NCI-H526 (cell line): ENCODE measurements at regions not wholly inside any gene's neighbourhood (a gene's known extent, or its start where the extent isn't known, plus 50 kb on each side); places are given as distances from the start of the nearest gene placed in this dataset.
A peak's percentile ranks its signal among the peaks of the same experiment; 100 is the strongest.
"Not testable (repeated sequence)": the region's sequence is repeated elsewhere in the genome, so short reads cannot be mapped to it uniquely, and the experiment has no call there.

Source experiments
- DNase-seq, 2 experiments: peaks; one replicate each; lab custom pipeline; 2025; lab: John Stamatoyannopoulos, UW

DNA sequence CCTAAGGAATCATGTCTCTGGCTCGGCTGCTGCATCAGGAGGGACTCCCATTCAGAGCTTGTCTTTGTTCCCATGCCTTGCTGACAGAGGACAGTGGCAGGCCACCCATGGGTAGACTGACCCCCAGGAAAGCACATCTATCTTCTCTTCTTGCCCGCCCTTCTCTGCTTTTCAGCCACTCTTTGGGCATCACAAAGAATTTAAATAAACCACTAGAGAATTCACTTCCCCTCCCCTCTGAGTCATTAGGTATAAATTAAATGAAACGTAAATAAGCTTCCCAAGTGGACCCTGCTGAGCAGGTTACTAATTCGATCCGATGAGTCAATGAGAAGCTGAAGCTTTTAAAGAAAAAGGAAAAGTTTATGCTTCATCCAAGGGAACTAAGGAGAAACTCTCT is 97.0 kb downstream of the DRD1 start:
- DNase-seq, result no peak

DNA sequence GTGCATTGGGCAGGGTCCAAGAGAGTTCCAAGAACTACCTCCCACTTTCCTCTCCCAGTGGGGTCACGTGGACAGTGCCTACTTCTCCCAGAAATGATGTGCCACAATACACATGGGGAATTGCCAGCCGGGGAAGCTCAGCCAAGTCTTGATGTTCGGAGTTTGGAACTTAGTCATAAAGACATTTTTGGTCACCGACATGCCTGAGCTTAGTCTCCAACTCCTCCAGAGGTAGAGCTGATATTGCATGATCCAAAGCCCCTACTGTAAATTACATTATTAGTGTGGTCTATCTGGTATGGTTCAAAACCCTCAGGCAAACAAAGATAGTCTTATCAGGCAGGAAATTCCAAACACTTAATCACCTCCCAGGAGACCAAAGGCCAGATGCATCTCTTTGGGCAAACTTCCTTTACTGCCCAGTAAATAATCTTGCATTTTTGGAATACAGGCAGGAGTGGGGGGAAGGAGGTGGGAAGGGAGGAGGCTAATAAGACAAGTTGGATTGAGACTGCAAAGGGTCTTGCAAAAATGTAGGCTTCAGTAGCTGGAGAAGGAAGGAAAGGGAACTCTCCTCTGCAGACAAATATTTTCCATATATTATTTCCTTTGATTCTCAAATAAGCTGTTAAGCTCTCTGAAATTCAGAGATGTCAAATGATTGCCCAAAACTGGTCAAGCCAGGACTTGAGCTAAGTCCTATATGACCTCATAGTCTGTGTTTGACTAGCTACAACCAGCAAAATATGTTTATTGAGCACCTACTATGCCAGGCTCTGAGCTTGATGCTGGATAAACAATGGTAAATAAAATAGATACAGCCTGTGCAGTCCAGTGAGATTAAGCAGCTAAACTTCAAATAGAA is 99.4 kb downstream of the DRD1 start:
- no peak for DNase-seq

DNA sequence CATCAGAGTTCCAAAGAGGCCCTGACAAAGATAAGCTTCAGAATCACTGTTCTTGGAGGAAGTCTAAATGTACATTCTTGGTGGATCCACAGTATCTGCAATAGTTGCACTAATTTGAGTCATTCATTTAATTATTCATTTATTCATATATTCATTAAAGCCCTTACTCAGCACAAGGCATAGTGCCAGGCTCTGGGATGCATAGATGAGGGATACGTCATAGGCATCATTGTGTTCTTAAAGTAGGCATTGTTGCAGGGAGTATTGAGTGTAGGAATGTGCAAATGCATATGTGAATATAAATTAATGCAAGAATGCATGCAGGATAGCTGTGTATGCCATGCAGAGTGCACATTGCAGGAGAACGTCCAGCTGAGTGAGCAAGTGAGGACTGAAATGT is 100.7 kb downstream of the DRD1 start:
- no peak for DNase-seq

DNA sequence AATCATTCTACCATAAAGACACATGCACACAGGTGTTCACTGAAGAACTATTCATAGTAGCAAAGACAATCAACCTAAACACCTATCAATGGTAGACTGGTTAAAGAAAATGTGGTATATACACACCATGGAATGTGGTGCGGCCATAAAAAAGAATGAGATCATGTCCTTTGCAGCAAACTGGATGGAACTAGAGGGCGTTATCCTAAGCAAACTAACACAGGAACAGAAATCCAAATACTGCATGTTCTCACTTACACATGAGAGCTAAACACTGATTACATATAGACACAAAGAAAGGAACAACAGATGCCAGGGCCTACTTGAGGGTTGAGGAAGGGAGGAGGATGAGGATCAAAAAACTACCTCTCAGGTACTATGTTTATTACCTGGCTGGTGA is 103.8 kb downstream of the DRD1 start:
- no peak for DNase-seq

DNA sequence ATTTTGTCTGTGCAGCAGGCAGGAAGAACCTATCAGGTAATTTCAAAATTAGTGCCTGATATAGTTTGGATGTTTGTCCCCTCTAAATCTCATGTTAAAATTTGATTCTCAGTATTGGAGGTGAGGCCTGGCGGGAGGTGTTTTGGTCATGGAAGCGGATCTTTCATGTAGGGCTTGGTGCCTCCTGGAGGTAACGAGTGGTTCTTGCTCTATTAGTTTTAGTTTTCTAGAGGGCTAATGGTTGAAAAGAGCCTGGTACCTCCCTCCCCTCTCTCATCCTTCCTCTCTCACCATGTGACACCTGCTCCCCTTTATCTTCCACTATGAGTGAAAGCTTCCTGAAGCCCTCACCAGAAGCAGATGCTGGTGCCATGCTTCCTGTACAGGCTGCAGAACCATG is 106.3 kb downstream of the DRD1 start:
- DNase-seq, result no peak

DNA sequence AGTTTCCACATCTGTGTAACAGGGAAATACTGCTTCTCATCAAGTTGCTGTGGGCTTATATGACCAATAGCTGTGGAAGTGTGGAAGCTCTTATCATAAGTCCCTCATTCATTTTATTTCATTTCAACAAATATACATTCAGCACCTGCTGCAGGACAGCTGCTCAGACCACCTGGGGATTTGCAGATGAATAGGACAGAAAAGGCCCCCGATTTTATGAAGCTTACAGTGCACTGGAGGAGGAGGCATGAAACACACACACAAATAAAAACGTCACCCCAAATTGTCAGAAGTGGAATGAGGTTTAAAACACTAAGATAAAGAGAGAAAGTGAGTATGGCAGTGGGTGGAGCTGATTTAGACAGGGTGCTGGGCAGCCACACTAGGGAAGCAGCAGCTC is 107.2 kb downstream of the DRD1 start:
- no peak for DNase-seq

DNA sequence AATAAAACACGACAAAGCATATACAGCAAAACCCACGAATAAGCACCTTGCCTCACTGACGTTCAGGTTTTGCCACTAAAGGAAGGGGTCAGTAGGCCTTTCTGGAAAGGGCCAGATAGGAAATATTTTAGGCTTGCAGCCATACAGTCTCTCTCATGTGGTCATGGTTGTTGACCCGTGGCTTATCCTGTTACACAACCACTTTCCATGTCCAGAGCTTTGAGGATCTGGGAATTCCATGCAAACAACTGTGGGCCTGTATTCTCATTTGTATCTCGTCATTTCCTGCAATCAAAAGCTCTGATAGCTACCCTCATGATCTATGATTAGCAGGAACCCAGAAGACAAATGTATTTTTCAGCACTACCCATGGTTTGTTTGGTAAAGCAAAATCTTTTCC is 108.3 kb downstream of the DRD1 start:
- DNase-seq, result no peak

DNA sequence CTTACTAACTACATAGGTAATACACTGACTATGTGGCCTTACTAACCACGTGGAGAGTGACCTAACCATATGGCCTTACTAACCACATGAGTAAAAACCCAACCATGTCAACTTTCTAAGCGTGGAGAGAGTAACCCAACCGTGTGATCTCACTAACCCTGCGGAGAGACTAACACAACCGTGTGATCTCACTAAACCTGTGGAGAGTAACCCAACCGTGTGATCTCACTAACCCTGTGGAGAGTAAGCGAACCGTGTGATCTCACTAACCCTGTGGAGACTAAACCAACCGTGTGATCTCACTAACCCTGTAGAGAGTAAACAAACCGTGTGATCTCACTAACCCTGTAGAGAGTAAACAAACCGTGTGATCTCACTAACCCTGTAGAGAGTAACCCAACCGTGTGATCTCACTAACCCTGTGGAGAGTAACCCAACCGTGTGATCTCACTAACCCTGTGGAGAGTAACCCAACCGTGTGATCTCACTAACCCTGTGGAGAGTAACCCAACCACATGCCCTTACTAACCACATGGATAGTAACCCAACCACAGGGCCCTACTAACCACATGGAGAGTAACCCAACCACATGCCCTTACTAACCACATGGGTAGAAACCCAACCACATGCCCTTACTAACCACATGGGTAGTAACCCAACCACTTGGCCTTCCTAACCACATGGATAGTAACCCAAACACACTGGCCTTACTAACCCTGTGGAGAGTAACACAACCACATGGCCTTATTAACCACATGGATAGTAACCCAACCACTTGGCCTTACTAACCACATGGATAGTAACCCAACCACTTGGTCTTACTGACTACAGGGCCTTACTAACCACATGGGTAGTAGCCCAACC is 112.6 kb downstream of the DRD1 start:
- DNase-seq, result not testable (repeated sequence)

DNA sequence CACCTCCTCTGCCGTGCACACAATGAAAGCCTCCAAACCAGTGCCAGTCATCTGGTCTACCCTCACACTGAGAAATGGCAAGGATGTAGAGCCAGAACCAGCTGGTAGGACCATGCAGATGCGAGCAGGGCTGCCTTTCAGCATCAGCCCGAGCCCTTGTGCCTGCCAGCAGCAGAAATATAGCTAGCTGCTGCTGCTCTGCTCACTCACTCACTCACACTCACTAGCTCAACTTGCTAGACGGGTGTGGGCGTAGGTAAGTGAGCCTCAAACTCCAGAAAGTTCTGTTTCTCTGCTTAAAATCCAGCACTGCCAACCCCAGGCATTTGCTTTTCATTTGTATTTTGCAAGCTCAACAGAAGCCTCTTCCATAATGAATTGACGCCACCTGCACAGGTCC is 114.0 kb downstream of the DRD1 start:
- DNase-seq, result no peak

DNA sequence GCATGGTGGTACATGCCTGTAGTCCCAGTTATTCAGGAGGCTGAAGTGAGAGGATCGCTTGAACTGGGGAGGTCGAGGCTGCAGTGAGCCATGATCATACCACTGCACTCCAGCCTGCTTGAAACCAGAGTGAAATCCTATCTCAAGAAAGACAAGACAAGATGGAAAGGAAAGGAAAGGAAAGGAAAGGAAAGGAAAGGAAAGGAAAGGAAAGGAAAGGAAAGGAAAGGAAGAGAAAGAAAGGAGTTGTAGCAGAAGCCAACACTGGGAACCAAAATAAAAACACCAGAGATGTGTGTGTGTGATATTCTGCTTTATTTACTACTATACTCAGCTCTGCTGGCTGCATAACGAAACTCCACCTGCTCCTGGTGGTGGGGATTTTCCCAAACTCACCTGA is 115.3 kb downstream of the DRD1 start:
- no peak for DNase-seq

DNA sequence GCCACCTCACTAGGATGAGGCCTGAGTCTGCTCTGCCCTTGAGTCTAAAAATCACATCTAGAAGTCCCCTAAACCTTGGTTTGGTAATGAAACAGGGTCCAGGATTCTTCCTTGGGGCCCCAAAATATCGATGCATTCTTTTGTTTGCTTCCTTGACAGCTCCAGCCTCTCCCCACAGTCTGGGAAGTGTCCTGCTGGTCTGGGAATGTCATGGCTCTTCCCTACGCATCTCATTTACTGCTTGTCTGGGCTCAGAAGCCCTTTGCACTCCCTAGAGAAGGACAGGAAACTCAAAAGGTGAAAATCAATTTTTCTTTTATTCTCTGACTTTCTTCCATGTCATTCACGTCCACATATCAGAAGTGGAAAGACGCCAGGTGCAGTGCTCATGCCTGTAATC is 115.8 kb downstream of the DRD1 start:
- DNase-seq, result no peak

DNA sequence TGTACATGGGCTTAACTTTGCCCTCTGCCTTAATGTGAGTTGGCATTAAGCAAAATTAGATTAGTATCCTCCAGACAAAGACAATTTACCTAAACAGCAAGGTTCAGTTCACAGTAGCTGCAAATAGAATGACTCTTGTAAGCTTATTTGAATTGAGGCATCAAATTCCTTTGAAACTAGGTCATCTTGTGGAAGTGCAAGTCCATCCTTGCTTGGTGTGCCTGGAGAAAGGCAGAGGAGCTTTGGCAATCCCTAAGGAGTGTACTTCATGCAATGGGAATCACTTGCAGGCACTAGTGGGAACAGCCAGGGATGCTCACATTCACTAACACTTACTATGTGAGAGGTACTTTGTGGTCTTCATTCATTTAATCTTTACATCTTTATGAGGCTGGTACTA is 118.3 kb downstream of the DRD1 start:
- DNase-seq, result no peak

DNA sequence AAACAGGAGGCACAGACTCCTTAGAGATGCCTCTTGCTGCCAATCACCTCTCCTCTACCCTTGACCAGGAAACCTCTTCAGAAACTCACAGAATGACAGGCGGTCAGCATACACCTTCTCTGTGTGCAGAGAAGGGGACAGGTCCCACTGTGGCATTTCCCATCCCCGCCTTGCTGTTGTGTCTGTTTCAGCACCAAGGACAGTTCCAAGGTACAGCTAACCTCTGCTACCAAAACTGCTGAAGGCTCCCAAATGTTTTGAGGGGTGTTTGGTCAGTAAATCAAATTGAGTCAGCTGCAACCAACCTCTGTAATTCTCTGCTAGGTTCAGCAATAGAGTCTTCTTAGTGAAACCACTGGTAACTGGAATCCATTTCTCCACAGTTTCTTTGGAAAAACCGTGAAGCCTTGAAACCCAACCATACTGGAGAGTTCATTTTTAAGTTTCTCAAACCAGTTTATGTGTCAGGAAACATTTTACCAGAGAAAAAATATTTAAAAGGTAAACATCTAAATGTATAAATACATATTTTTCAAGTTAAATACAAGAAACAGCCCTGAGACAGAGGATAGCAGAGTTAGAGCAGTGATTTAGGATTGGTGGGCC is 122.0 kb downstream of the DRD1 start:
- DNase-seq, result no peak

DNA sequence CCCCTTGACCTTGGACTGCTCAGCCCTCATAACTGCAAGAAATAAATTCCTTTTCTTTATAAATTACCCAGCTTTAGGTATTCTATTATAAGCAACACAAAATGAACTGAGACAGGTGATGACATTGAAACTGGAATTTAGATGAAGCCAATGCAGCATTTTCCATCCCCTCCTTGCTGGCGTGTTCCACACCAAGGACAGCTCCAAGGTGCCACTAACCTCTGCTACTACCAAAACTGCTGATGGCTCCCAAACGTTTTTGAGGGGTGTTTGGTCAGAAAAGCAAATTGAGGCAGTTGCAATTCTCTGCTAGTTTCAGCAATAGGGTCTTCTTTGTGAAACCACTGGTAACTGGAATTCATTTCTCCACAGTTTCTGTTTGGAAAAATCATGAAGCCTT is 124.8 kb downstream of the DRD1 start:
- no peak for DNase-seq

DNA sequence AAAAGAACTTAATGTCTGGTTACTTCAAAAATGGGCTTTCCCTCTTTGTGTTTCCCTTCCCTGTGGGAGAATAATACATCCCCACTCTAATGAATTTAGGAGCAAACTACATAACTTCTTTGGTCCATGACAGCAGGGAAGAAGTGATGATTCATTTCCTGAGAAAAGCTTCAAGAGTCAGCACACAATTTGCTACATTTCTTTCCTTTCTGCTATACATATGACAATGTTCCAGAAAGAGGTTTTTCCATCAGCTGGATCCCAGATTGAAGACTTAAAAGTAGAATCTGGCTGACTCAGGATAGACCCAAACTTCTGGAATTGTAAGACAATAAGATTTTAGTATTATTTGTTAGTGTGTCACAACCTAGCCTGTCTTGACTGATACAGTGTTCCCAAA is 126.1 kb downstream of the DRD1 start:
- DNase-seq, result no peak

DNA sequence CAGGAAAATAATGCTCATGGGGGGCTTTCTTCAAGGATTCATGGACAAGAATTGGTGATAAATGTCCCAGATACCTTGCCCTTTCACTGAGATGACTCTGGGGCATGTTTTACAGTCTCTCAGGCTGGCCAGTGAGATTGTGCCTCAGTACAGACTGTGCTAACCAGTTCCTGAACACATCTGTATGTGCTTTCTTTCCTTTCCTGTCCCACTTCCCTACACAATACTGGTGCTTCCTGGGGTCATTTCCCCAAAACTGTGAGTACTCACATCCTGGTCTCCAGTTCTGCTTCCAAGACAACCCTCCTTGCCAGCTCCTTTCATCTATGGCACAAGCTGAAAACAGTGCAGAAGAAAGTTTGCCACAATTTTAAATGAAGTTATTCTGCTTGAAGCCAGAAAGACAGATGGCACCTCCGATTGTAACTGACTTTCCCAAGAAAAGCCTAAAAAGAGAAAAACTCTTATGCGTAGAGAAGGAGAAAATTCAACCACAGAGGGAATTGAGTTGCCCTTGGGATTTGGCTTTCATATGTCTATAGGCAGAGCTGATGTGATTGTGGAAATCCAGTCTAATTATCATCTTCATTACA is 134.7 kb downstream of the DRD1 start:
- no peak for DNase-seq

DNA sequence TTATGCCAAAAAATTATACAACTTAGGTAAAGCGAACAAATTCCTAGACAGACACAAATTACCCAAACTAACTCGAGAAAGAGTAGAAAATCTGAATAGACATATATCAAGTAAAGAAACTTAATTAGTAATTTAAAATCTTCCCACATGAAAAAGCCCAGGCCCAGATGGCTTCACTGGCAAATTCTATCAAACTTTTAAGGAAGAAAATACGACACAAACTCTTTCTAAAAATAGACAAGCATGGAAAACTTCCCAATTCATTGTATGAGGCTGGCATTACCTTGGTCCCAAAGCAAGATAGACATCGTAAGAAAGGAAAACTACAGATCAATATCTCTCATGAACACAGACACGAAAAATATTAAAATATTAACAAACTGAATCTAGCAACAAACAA is 135.3 kb downstream of the DRD1 start:
- no peak for DNase-seq

DNA sequence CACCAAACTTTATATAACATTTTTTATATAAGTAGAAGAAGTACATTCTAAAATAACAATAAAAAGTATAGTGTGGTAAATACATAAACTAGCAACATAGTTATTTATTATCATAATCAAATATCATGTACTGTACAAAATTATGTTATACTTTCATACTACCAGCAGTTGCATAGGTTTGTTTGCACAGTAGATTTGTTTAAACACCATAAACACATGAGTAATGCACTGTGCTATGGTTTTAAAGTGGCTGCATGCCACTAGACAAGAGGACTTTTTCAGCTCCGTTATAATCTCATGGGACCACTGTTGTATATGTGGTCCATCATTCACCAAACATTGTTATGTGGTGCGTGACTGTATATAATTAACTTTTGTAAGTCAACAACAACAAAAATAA is 137.6 kb downstream of the DRD1 start:
- DNase-seq, result peak in 1 of 2 experiments; percentile 14

DNA sequence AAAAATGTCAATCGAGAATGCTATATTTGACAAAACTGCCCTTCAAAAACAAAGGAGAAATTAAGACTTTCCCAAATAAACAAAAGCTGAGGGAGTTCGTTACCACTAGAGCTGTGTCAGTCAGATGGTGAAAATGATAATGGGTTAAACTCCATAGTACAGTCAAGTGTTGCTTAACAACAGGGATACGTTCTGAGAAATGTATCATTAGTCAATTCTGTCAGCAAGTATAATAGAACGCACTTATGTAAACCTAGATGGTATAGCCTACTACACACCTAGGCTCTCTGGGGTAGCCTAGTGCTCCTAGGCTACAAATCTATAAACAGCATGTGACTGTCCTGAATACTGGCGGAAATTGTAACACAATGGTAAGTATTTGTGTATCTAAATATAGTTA is 138.7 kb downstream of the DRD1 start:
- DNase-seq, result no peak

DNA sequence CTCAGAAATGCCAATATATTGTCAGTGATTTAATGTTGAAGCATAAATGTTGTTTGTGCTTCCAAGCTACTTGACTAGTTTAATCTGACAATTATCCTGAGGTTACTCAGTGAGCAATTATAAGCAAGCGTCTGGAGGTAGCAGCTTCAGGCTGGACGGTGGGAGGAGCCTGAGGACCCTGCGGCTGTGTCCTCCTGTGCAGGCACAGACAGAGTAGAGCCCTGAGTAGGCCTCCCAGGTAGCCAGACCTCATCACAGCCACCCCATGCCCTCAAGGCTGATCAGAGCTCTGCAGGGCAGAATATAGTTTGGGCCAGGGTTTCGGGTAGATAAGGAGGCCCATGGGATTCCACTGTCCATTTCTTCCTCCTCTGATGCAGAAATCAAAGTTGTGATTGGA is 153.6 kb downstream of the DRD1 start:
- no peak for DNase-seq

DNA sequence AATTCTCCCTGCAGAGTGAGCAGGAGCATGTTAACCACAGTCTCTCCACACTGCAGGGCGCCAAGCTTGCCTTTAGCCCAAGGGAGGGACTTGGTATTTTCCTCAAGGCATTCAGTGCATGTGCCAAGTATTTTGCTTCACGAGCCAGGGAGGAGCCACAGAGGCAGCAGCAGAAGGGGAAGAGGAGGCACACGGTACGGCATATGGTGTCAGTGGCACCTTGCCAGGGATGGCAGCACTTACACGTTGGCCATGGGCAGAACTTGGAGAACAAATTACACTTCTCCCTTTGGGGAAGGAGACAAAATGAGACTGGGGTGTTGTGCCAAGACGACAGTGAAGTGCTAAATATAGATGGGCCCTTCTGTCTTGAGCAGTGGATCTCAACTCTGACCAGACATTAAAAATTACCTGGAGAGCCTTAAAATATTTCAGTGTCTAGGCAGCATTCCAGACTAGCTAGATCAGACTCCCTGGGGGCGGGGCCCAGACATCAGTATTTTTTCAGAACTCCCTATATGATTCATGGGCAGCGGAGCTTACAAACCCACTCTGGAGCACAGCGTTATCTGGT is 155.8 kb downstream of the DRD1 start:
- DNase-seq, result no peak

DNA sequence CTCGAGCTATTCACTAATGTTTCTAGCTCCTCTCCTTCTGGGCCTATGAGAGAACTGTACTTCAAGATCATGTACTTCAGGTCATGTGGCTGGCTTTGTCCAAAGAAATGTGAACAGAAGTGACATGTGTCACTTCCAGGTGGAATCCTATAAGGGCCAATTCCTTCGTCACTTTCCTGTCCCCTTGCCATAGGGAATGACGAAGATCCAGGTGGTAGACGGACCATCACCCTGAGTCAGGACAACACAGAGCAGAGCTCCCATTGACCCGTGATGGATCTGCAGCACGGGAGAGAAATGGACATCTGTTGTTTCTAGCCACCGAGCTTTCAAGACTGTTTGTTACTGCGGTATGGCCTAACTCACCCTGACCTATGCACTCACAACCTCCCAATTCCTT is 157.0 kb downstream of the DRD1 start:
- DNase-seq, result no peak
